ENCODE measurements at regions not wholly inside any gene's neighbourhood (a gene's known extent, or its start where the extent isn't known, plus 50 kb on each side); places are given as distances from the start of the nearest gene placed in this dataset.
"Not testable (repeated sequence)": the region's sequence is repeated elsewhere in the genome, so short reads cannot be mapped to it uniquely, and the experiment has no call there.

- not testable (repeated sequence) for DNase-seq
Observed at GRCh38 chr3:10109-10996, 186.2 kb upstream of the CHL1 start.

GRCh38 chr3:11734-12133 lies 184.8 kb upstream of the CHL1 start:
- DNase-seq = no peak

- no peak for DNase-seq
Observed at GRCh38 chr3:14652-15051, 181.9 kb upstream of the CHL1 start.

- DNase-seq = no peak
Observed at GRCh38 chr3:16366-16765, 180.2 kb upstream of the CHL1 start.

GRCh38 chr3:20421-20820 lies 176.1 kb upstream of the CHL1 start:
- DNase-seq = no peak

- DNase-seq = no peak
Observed at GRCh38 chr3:24006-24405, 172.6 kb upstream of the CHL1 start.

- no peak for DNase-seq
Observed at GRCh38 chr3:25056-25455, 171.5 kb upstream of the CHL1 start.

- DNase-seq = not testable (repeated sequence)
Observed at GRCh38 chr3:35985-36384, 160.6 kb upstream of the CHL1 start.

GRCh38 chr3:42871-43744 lies 153.5 kb upstream of the CHL1 start:
- peak; percentile 14 for DNase-seq

GRCh38 chr3:44028-44676 lies 152.4 kb upstream of the CHL1 start:
- no peak for DNase-seq

- DNase-seq = not testable (repeated sequence)
Observed at GRCh38 chr3:44941-45340, 151.6 kb upstream of the CHL1 start.

GRCh38 chr3:46576-46975 lies 150.0 kb upstream of the CHL1 start:
- DNase-seq = no peak

- DNase-seq = not testable (repeated sequence)
Observed at GRCh38 chr3:53441-53840, 143.1 kb upstream of the CHL1 start.

GRCh38 chr3:54240-54639 lies 142.3 kb upstream of the CHL1 start:
- DNase-seq = no peak

GRCh38 chr3:56672-57071 lies 139.9 kb upstream of the CHL1 start:
- DNase-seq = no peak

- DNase-seq = no peak
Observed at GRCh38 chr3:59854-60253, 136.7 kb upstream of the CHL1 start.

GRCh38 chr3:63095-63765 lies 133.3 kb upstream of the CHL1 start:
- no peak for DNase-seq

- no peak for DNase-seq
Observed at GRCh38 chr3:69690-70089, 126.9 kb upstream of the CHL1 start.

GRCh38 chr3:72776-73175 lies 123.8 kb upstream of the CHL1 start:
- DNase-seq = no peak

- no peak for DNase-seq
Observed at GRCh38 chr3:73271-73670, 123.3 kb upstream of the CHL1 start.

- no peak for DNase-seq
Observed at GRCh38 chr3:74676-75243, 121.8 kb upstream of the CHL1 start.

GRCh38 chr3:75260-75659 lies 121.3 kb upstream of the CHL1 start:
- no peak for DNase-seq

- DNase-seq = no peak
Observed at GRCh38 chr3:79542-79941, 117.0 kb upstream of the CHL1 start.

Data from NCI-H1048 (cell line).